ENCODE measurements at regions not wholly inside any gene's neighbourhood (a gene's known extent, or its start where the extent isn't known, plus 50 kb on each side); places are given as distances from the start of the nearest gene placed in this dataset.

- Histone ChIP-seq H3K36me3 (no peaks in the 10 kb centered on the region), H3K9me3 (no peaks in the 10 kb centered on the region), H3K27me3 (no peaks in the 10 kb centered on the region), H3K4me3 (ENCODE audit: low read depth, low read length) (no peak overlapping the region), H3K4me1 (no peaks in the 10 kb centered on the region)
- DNase-seq: no peak
- no peak for TF ChIP-seq CTCF (IDR thresholded peaks at IDR 0.05; ENCODE audit: low read depth, low read length)
These were observed 55.9 kb downstream of the BAMBI start for GRCh38 chr10:28733245-28733644.

DNA sequence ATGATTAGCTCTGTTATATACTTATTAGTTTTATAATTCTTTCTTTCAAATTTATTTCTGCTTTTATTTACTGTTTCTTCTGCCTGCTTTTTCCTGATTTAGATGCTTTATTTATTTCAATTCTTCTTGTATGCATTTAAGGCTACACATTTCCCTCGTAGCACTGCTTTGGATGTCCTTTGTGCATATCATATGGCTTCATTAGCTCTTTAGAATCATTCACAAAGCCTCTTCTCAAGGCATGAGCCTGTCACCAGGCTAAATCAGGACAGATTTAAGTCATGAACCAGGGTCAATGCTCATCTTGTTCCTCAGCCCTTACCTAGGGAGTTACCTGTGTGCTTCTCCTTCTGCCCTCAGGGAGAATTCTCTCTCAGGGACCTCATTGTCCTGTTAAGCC is 56.3 kb downstream of the BAMBI start:
- no peaks in the 10 kb centered on the region for H3K9me3 ChIP-seq
- no peak for DNase-seq
- H3K27me3 ChIP-seq: no peaks in the 10 kb centered on the region
- no peak for TF ChIP-seq CTCF (IDR thresholded peaks at IDR 0.05; ENCODE audit: low read depth, low read length)
- no peaks in the 10 kb centered on the region for H3K36me3 ChIP-seq
- no peaks in the 10 kb centered on the region for H3K4me1 ChIP-seq
- H3K4me3 ChIP-seq (ENCODE audit: low read depth, low read length): no peak overlapping the region

DNA sequence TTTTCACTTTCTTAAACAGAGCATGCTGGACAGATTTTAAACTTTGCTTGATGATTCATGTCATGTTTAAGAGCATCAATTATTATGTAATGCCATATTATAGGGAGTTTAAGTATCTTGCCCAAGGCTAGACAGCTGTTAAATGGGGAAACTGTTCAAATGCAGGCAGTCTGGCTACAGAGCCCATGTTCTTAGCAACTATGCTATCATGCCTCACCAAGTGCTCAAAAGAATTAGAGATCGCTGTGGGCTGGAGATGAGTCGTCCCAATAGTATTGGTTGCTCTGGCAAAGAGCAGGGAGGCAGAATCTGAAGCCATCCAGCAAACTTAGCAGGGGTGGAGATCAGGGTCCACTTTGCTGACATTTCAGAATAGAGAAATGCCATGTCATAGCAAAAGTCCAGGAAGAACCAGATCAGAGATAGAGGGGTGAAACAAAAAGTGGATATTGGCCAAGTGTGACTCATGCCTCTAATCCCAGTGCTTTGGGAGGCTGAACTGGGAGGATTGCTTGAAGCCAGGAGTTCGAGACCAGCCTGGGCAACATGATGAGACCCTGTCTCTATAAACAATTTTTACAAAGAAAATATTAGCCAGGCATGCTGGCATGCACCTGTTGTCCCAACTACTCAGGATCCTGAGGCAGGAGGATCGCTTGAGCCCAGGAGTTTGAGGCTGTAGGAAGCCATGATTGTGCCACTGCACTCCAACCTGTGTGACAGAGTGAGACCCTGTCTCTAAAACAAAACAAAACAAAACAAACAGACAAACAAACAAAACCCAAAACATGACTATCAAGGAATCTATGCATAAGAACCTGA is 57.8 kb downstream of the BAMBI start:
- peak; percentile 31 for DNase-seq
- H3K4me1 ChIP-seq: no peaks in the 10 kb centered on the region
- no peak overlapping the region for H3K4me3 ChIP-seq (ENCODE audit: low read depth, low read length)
- no peaks in the 10 kb centered on the region for H3K9me3 ChIP-seq
- no peaks in the 10 kb centered on the region for H3K36me3 ChIP-seq
- H3K27me3 ChIP-seq: no peaks in the 10 kb centered on the region
- no peak for TF ChIP-seq CTCF (IDR thresholded peaks at IDR 0.05; ENCODE audit: low read depth, low read length)

DNA sequence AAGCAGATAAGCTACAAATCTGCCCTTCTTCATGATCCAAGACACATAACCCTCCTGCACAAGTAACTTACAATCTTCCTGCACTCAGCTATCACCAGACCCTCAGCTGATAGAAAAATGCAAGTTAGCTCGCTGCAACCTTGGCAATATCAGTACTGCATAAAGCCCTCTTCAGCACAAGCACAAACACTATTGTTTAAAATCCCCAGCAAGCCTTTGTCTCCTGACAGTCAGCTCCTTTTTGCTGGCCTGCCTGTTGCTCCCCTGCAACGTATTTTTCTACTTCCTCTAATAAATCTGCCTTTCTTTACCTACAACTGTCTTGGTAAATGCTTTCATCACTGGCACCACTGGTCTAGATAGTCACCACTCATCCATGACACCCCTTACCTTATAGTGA is 59.8 kb downstream of the BAMBI start:
- TF ChIP-seq CTCF (IDR thresholded peaks at IDR 0.05; ENCODE audit: low read depth, low read length): no peak
- H3K9me3 ChIP-seq: no peaks in the 10 kb centered on the region
- no peaks in the 10 kb centered on the region for H3K36me3 ChIP-seq
- H3K4me1 ChIP-seq: no peaks in the 10 kb centered on the region
- no peak for DNase-seq
- no peak overlapping the region for H3K4me3 ChIP-seq (ENCODE audit: low read depth, low read length)
- H3K27me3 ChIP-seq: no peaks in the 10 kb centered on the region

- H3K27me3 ChIP-seq: no peaks in the 10 kb centered on the region
These were observed 60.9 kb downstream of the BAMBI start for GRCh38 chr10:28738200-28738599.

More at GRCh38 chr10:28738200-28738599, 60.9 kb downstream of the BAMBI start:
- Histone ChIP-seq H3K4me3 (ENCODE audit: low read depth, low read length) (no peak overlapping the region), H3K36me3 (no peaks in the 10 kb centered on the region), H3K4me1 (no peaks in the 10 kb centered on the region), H3K9me3 (no peaks in the 10 kb centered on the region)
- TF ChIP-seq CTCF (IDR thresholded peaks at IDR 0.05; ENCODE audit: low read depth, low read length): peak; percentile 27; the same call in 1 of the 2 replicates
- DNase-seq: peak; percentile 8

Measured in BE2C (cell line).